IMR-90 (cell line): ENCODE measurements at regions not wholly inside any gene's neighbourhood (a gene's known extent, or its start where the extent isn't known, plus 50 kb on each side); places are given as distances from the start of the nearest gene placed in this dataset.

Experiments
- ATAC-seq: fragments of 200-7000 bp; cut with Tn5 transposase; 2 replicates; pipeline ENCODE4 v1.9.1; 2020; ENCODE audit warnings: low read depth, mild to moderate bottlenecking, moderate library complexity
- BruUV-seq: library from RNA; stranded (reverse); fragments of 400-500 nt; replicated peaks from 2 replicates; lab custom pipeline; 2021; lab: Mats Ljungman, UMichigan
- CTCF ChIA-PET: fragments of 300-600 bp; formaldehyde crosslinking; extraction: SDS; loops from one replicate; lab custom pipeline; 2021; ENCODE audit warnings: antibody characterized with exemption; lab: Yijun Ruan, JAX
- POLR2A ChIA-PET: fragments of 300-600 bp; sonication (Branson Sonifier 250); formaldehyde crosslinking; loops from one replicate; lab custom pipeline; 2022; ENCODE audit warnings: antibody characterized with exemption; ENCODE audit not compliant: unreplicated experiment; lab: Charles Lee
- DNase-seq: peaks from one replicate; pipeline ENCODE4 v3.0.0; 2013
- H2AFZ ChIP-seq: replicated peaks from 2 replicates; pipeline ENCODE3; 2013; ENCODE audit warnings: low read length, mild to moderate bottlenecking; ENCODE audit not compliant: poor library complexity
- H2AK5ac ChIP-seq: 2 replicates; pipeline ENCODE4 v1.6.1; 2013; ENCODE audit warnings: low read depth, low read length, inconsistent platforms
- H2AK9ac ChIP-seq: replicated peaks from 2 replicates; pipeline ENCODE3; 2013; ENCODE audit warnings: mild to moderate bottlenecking, low read depth, low read length, moderate library complexity; ENCODE audit not compliant: poor library complexity
- H2BK120ac ChIP-seq: 2 replicates; pipeline ENCODE4 v1.6.1; 2013; ENCODE audit warnings: low read depth, low read length, inconsistent platforms
- H2BK15ac ChIP-seq: 3 replicates; pipeline ENCODE4 v1.6.1; 2013; ENCODE audit warnings: low read depth, low read length, inconsistent platforms
- H2BK20ac ChIP-seq: 2 replicates; pipeline ENCODE4 v1.6.1; 2013; ENCODE audit warnings: low read depth, mild to moderate bottlenecking, inconsistent platforms, low read length, moderate library complexity
- H2BK5ac ChIP-seq: 2 replicates; pipeline ENCODE4 v1.6.1; 2013; ENCODE audit warnings: mild to moderate bottlenecking, low read depth, low read length, inconsistent platforms; ENCODE audit not compliant: poor library complexity, severe bottlenecking
- H3K14ac ChIP-seq: replicated peaks from 2 replicates; pipeline ENCODE4 v1.6.1; 2013; ENCODE audit warnings: low read depth, low read length, inconsistent platforms
- H3K18ac ChIP-seq: 2 replicates; pipeline ENCODE4 v1.6.1; 2013; ENCODE audit warnings: low read depth, low read length, control low read depth
- H3K23ac ChIP-seq: 2 replicates; pipeline ENCODE4 v1.6.1; 2013; ENCODE audit warnings: low read depth, low read length, inconsistent platforms
- H3K27ac ChIP-seq: 2 replicates; pipeline ENCODE4 v1.5.1; 2013; ENCODE audit warnings: mild to moderate bottlenecking, control low read depth, low read length; ENCODE audit not compliant: insufficient read depth
- H3K27me3 ChIP-seq: 2 replicates; pipeline ENCODE4 v1.6.1; 2013; ENCODE audit warnings: low read length; ENCODE audit not compliant: control insufficient read depth, insufficient read depth
- H3K36me3 ChIP-seq: 2 replicates; pipeline ENCODE4 v1.6.1; 2013; ENCODE audit warnings: low read length, mixed read lengths; ENCODE audit not compliant: control insufficient read depth, insufficient read depth
- H3K4ac ChIP-seq: 2 replicates; pipeline ENCODE4 v1.6.1; 2013; ENCODE audit warnings: low read depth, low read length, inconsistent platforms
- H3K4me1 ChIP-seq: 2 replicates; pipeline ENCODE4 v1.6.1; 2013; ENCODE audit warnings: low read length, mixed read lengths; ENCODE audit not compliant: control insufficient read depth, insufficient read depth
- H3K4me2 ChIP-seq: 2 replicates; pipeline ENCODE4 v1.6.1; 2013; ENCODE audit warnings: low read depth, mild to moderate bottlenecking, control low read depth, low read length, moderate library complexity
- H3K4me3 ChIP-seq: 2 replicates; pipeline ENCODE4 v1.5.1; 2013; ENCODE audit warnings: low read depth, mild to moderate bottlenecking, control low read depth, low read length, moderate library complexity; ENCODE audit not compliant: insufficient read depth
- H3K56ac ChIP-seq: 2 replicates; pipeline ENCODE4 v1.6.1; 2013; ENCODE audit warnings: low read length, inconsistent platforms; ENCODE audit not compliant: insufficient read depth; ENCODE audit errors: extremely low read depth
- H3K79me1 ChIP-seq, 2 experiments: 2 replicates each; pipeline ENCODE4 v1.6.1; 2013; ENCODE audit warnings: low read length in 2 of 2, inconsistent platforms in 1 of 2, low read depth in 1 of 2
- H3K9ac ChIP-seq: 2 replicates; pipeline ENCODE4 v1.6.1; 2013; ENCODE audit warnings: low read depth, low read length, control low read depth
- H3K9me1 ChIP-seq: 2 replicates; pipeline ENCODE4 v1.6.1; 2013; ENCODE audit warnings: low read length, inconsistent platforms; ENCODE audit not compliant: insufficient read depth
- H3K9me3 ChIP-seq: 2 replicates; pipeline ENCODE4 v1.6.1; 2013; ENCODE audit warnings: low read length; ENCODE audit not compliant: control insufficient read depth, insufficient read depth
- H4K20me1 ChIP-seq: 2 replicates; pipeline ENCODE4 v1.6.1; 2013; ENCODE audit warnings: low read length, inconsistent platforms; ENCODE audit not compliant: insufficient read depth
- H4K5ac ChIP-seq: 2 replicates; pipeline ENCODE4 v1.6.1; 2013; ENCODE audit warnings: mild to moderate bottlenecking, low read depth, low read length, control low read depth
- H4K8ac ChIP-seq, 2 experiments: 2 replicates each; pipeline ENCODE4 v1.6.1; 2013; ENCODE audit warnings: low read depth in 2 of 2, low read length in 2 of 2, control low read depth in 1 of 2, inconsistent platforms in 1 of 2
- H4K91ac ChIP-seq: 2 replicates; pipeline ENCODE4 v1.6.1; 2013; ENCODE audit warnings: low read depth, low read length, inconsistent platforms; ENCODE audit not compliant: insufficient read depth
- MAFK ChIP-seq: IDR thresholded peaks from 2 replicates; pipeline ENCODE4 v1.6.1; 2012; ENCODE audit warnings: low read depth, low read length, improper control_type of control experiment
- USF2 ChIP-seq: fragments of 150-350 bp; IDR thresholded peaks from 2 replicates; pipeline ENCODE4 v1.6.1; 2017; ENCODE audit warnings: mild to moderate bottlenecking, antibody characterized with exemption, low read length, low read depth
- WGBS, 2 experiments: methylation state at CpG; one replicate each; pipeline versions ENCODE4 v1.1.5 to v1.1.7; 2013; ENCODE audit warnings: missing lambda C conversion rate in 2 of 2; ENCODE audit not compliant: insufficient read length in 1 of 2; ENCODE audit errors: extremely low coverage in 2 of 2; 5-methylcytosine and 5-hydroxymethylcytosine counted together
- dilution Hi-C: fragments of 300-500 bp; cut with HindIII; formaldehyde crosslinking; loops from one replicate; pipeline ENCODE4 v1.14.3; 2018; ENCODE audit warnings: low sequenced_read_pairs; ENCODE audit not compliant: unreplicated experiment
- in situ Hi-C: fragments of 300-500 bp; cut with MboI; formaldehyde crosslinking; loops from 3 replicates; pipeline ENCODE4 v1.14.3; 2019; ENCODE audit warnings: low sequenced_read_pairs, inconsistent platforms, mixed read lengths
- intact Hi-C: fragments of 100-400 bp; cut with micrococcal nuclease; formaldehyde crosslinking; loops from 2 replicates; pipeline ENCODE4 v1.10.0; 2022

- ATAC-seq: peak; percentile 54
- no peak overlapping the region for H2AFZ ChIP-seq
- no peak overlapping the region for H2AK5ac ChIP-seq
- no peak overlapping the region for H4K8ac ChIP-seq
- H3K27ac ChIP-seq: no peak overlapping the region
- H2BK15ac ChIP-seq: no peak overlapping the region
- H3K4me2 ChIP-seq: no peak overlapping the region
- no peak overlapping the region for H3K56ac ChIP-seq
- ChIA-PET POLR2A (no interaction called here), CTCF (no interaction called here)
- no peak for TF ChIP-seq MAFK
- peak; percentile 75 for TF ChIP-seq USF2
- WGBS, 2 experiments: no CpG with 5 or more reads among the region's 4 CpGs
- H3K4me3 ChIP-seq: no peak overlapping the region
- no peak overlapping the region for H4K91ac ChIP-seq
- dilution Hi-C loops (no loop called here), intact Hi-C loops (no loop called here), in situ Hi-C loops (no loop called here)
- H3K18ac ChIP-seq: no peak overlapping the region
- no peak overlapping the region for H4K5ac ChIP-seq
- no peak overlapping the region for H3K14ac ChIP-seq
- H2AK9ac ChIP-seq: no peak overlapping the region
- peak; percentile 50 for DNase-seq
- H3K23ac ChIP-seq: no peak overlapping the region
- peaks cover 4% of the 10 kb centered on the region; the same call in 1 of the 2 replicates for H3K9me3 ChIP-seq
- no peak overlapping the region for H3K4ac ChIP-seq
- no peak overlapping the region for H2BK5ac ChIP-seq
- no TSS peak for BruUV-seq
- no peaks in the 10 kb centered on the region for H3K79me1 ChIP-seq
- no peaks in the 10 kb centered on the region for H3K36me3 ChIP-seq
- no peaks in the 10 kb centered on the region for H3K4me1 ChIP-seq
- H3K9me1 ChIP-seq: no peaks in the 10 kb centered on the region
- no peak overlapping the region for H2BK120ac ChIP-seq
- H3K9ac ChIP-seq: no peak overlapping the region
- no peaks in the 10 kb centered on the region for H4K20me1 ChIP-seq
- no peak overlapping the region for H2BK20ac ChIP-seq
- peaks cover 11% of the 10 kb centered on the region for H3K27me3 ChIP-seq
Measured at GRCh38 chr2:204234879-204235278, 298.3 kb downstream of the ICOS start.
